ENCODE measurements at regions not wholly inside any gene's neighbourhood (a gene's known extent, or its start where the extent isn't known, plus 50 kb on each side); places are given as distances from the start of the nearest gene placed in this dataset.

DNA sequence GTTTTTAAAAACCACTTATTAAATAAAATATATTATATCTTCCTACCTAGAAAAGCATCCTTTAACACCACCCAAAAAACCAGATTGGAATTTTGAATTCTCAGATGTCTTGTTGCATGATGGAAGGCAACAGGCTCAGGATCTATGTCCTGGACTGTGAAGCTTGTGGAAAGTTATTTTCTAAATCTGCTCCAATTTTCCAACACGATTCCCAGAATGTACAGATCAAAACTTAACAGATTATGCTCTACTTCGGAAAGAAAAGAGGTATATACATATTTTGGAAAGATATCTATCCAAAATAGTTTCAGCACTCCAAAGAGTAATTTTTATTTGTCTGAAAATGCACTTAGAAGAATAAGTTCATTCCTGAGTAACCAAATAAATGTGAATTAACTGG, 291.7 kb upstream of the EMCN start:
- TF ChIP-seq, protein P1, sequence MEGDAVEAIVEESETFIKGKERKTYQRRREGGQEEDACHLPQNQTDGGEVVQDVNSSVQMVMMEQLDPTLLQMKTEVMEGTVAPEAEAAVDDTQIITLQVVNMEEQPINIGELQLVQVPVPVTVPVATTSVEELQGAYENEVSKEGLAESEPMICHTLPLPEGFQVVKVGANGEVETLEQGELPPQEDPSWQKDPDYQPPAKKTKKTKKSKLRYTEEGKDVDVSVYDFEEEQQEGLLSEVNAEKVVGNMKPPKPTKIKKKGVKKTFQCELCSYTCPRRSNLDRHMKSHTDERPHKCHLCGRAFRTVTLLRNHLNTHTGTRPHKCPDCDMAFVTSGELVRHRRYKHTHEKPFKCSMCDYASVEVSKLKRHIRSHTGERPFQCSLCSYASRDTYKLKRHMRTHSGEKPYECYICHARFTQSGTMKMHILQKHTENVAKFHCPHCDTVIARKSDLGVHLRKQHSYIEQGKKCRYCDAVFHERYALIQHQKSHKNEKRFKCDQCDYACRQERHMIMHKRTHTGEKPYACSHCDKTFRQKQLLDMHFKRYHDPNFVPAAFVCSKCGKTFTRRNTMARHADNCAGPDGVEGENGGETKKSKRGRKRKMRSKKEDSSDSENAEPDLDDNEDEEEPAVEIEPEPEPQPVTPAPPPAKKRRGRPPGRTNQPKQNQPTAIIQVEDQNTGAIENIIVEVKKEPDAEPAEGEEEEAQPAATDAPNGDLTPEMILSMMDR (conservative IDR thresholded peaks at IDR 0.05; ENCODE audit: low read length): no peak
- no peak for DNase-seq (ENCODE audit: low read depth)
- no peak overlapping the region for H3K4me3 ChIP-seq (ENCODE audit: low read length)

DNA sequence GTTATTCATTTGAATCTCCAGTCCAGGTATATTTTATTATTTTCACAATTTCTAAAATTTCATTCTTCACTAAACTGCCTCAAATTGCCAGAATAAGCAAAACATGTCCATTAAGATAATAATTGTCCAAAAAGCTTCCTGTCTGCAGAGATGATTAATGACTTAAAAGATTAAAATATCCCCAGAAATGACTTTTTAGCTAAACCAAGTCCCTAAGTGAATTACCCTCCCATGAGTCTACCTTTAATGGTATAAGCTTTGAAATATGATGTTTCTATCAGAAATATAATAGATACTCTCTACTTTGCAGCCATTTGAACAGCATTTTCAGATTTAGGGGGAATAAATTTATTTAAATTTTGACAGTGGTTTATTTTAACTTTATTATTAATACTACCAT, 289.2 kb upstream of the EMCN start:
- no peak for DNase-seq (ENCODE audit: low read depth)
- TF ChIP-seq, protein P1 (conservative IDR thresholded peaks at IDR 0.05; ENCODE audit: low read length): no peak
- no peak overlapping the region for H3K4me3 ChIP-seq (ENCODE audit: low read length)

DNA sequence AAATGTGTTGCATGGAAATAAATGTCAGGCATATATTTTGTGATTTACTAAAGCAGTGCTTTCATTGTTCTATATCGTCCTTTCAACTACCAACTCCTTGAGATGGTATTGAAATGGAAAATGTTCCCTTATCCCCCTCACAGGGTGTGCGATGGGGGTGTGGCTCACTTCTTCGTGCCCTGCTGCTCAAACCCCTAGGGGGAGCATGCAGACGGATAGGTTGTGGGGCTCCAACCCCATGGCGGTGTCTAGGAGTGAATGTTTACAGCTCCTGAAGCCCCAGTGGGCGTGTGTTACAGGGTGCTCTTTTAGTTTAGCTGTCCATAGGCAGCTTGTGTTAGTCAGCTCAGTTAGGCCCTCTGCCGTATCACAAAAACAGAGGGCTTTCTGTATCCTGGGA, 287.7 kb upstream of the EMCN start:
- DNase-seq (ENCODE audit: low read depth): no peak
- TF ChIP-seq, protein P1 (conservative IDR thresholded peaks at IDR 0.05; ENCODE audit: low read length): no peak
- no peak overlapping the region for H3K4me3 ChIP-seq (ENCODE audit: low read length)

DNA sequence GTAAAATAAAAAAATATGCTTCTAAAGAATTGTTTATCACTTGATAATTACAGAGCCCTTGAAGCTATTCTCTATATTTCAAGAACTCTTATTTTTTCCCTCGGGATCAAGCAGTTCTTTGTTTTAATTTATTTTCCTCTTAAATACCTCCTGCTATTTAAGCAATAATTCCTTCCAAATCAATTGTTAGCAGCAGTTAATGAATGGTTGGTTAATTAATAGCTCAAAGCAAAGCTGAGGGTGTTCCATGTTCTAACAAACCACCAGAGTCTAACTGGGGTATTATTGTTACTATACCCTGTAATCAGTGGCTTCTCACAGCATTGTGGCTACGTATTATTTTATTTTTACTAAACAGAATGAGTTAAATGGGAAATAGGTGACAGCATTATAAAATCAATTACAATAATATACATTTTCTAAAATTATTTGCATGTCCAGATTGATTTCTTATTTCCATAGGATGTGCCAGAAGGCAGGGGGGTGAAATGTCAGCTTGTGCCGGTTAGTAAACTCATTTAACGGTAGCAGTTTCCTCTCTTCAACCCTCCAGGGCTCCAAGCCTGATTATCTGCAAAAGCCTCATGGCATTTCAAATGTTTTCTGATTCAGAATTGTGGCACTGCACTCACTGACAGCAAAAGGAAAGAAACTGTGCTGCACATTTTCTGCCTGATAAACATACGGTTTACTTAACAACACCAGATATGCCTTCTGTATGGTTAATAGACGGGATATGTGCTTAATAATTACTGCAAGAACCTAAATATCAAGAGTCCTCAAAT, 286.9 kb upstream of the EMCN start:
- TF ChIP-seq, protein P1 (conservative IDR thresholded peaks at IDR 0.05; ENCODE audit: low read length): no peak

DNA sequence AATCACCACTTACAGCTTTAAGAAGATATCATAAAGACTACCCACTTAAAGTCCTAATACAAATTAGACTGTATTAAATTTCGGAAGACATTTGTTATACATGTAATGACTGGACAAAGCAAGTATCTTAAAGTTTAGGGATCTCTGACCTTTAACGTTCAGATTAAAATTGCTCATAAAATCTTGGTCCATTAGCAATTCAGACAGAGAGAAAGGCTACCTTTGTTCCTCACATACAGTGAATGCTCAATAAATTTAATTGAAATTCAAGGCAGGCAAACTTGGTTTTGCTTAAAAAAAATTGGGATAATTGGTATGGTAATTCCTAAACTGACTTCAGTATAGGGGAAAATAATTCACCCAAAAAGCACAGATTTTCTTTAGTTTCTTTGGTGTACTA, 285.9 kb upstream of the EMCN start:
- TF ChIP-seq, protein P1 (conservative IDR thresholded peaks at IDR 0.05; ENCODE audit: low read length): no peak
- H3K4me3 ChIP-seq (ENCODE audit: low read length): no peak overlapping the region
- DNase-seq (ENCODE audit: low read depth): no peak

More for the DNA sequence above, 286.9 kb upstream of the EMCN start:
- no peak overlapping the region for H3K4me3 ChIP-seq (ENCODE audit: low read length)
- DNase-seq (ENCODE audit: low read depth): no peak

DNA sequence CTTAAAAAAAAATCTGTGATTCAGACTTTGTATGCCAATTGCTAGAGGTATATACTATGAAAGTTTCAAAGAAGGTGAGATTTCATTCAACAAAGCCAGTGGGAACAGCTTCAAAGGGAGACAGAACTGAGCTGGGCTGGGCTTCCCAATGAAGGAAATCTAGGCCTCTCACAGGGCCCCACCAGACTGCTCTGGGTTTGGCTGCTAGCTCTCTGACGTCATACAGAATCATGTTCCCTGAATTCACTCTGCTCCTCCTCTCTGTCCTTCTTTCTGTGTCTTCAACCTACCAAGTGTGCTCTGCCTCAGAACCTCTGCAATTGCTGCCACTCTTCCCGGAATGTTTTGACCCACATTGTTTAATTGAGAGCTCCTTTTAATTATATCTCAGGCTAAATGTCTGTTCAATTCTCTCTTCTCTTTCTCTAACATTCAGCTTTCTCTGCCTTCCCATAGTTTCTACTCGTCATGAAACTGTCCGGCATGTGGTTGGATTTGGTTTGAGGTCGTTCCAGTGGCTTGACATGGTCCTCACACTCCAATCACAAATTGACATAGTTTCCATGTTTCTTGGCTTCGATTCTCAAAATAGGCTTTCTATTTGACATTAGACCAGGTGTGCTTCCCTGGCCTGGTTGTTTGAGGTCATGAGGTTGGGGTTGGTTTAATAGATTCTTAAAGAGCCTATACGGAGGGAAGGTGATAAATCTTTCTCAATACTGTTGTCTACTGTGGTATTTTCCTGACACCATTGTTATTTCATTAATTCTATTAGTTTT, 282.1 kb upstream of the EMCN start:
- H3K4me3 ChIP-seq (ENCODE audit: low read length): no peak overlapping the region
- DNase-seq (ENCODE audit: low read depth): no peak
- TF ChIP-seq, protein P1 (conservative IDR thresholded peaks at IDR 0.05; ENCODE audit: low read length): no peak

DNA sequence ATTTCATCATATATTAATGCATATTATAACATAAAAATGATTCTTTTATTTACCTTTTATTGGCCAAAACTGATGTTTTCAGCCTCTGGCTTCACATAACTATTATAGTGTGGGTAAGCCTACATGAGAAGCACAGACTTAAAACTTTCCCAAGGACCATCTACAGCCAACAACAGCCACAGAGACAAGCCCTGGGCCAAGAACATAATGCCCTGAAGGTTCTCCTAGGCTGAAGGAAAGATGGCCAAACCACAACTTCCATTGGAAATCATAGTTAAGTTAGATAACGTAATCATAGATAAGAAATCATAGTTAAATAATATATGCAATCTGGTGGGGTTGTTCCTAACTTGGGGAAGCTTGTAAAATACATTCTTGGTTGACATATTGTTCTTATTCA, 280.0 kb upstream of the EMCN start:
- TF ChIP-seq, protein P1 (conservative IDR thresholded peaks at IDR 0.05; ENCODE audit: low read length): no peak

More for the DNA sequence above, 280.0 kb upstream of the EMCN start:
- DNase-seq (ENCODE audit: low read depth): no peak
- H3K4me3 ChIP-seq (ENCODE audit: low read length): no peak overlapping the region
